PC-3 (cell line): ENCODE measurements at regions not wholly inside any gene's neighbourhood (a gene's known extent, or its start where the extent isn't known, plus 50 kb on each side); places are given as distances from the start of the nearest gene placed in this dataset.
A peak's percentile ranks its signal among the peaks of the same experiment; 100 is the strongest.

Source experiments
- ATAC-seq: fragments of 200-7000 bp; cut with Tn5 transposase; 2 replicates; pipeline ENCODE4 v1.9.1; 2020; ENCODE audit warnings: mild to moderate bottlenecking, moderate library complexity
- BruUV-seq: library from RNA; stranded (reverse); fragments of 400-500 nt; replicated peaks from 2 replicates; lab custom pipeline; 2021; lab: Mats Ljungman, UMichigan
- CTCF ChIA-PET: fragments of 300-600 bp; sonication (Branson Sonifier 250); formaldehyde crosslinking; loops from one replicate; lab custom pipeline; 2022; ENCODE audit warnings: antibody characterized with exemption; lab: Charles Lee
- POLR2A ChIA-PET: fragments of 300-600 bp; sonication (Branson Sonifier 250); formaldehyde crosslinking; loops from one replicate; lab custom pipeline; 2022; ENCODE audit warnings: antibody characterized with exemption; ENCODE audit not compliant: unreplicated experiment; lab: Charles Lee
- DNase-seq: peaks from one replicate; pipeline ENCODE4 v3.0.0-alpha.2; 2015
- H2AFZ ChIP-seq: fragments of 300-600 bp; sonication (generic); 2 replicates; pipeline ENCODE4 v1.6.0; 2016; ENCODE audit warnings: antibody characterized with exemption, low read length
- H3F3A ChIP-seq: fragments of 300-600 bp; sonication (generic); one replicate; pipeline ENCODE4 v1.6.0; 2017; ENCODE audit warnings: antibody characterized with exemption, low read length, control low read depth, mild to moderate bottlenecking; ENCODE audit not compliant: unreplicated experiment
- H3K27ac ChIP-seq: fragments of 300-600 bp; sonication (generic); 2 replicates; pipeline ENCODE4 v1.5.1; 2016; ENCODE audit warnings: mild to moderate bottlenecking, low read length
- H3K27me3 ChIP-seq: fragments of 300-600 bp; sonication (generic); 2 replicates; pipeline ENCODE4 v1.6.1; 2016; ENCODE audit warnings: low read length, mixed read lengths
- H3K36me3 ChIP-seq: fragments of 300-600 bp; sonication (generic); 2 replicates; pipeline ENCODE4 v1.6.1; 2016; ENCODE audit warnings: low read depth, mixed run types, low read length, mixed read lengths
- H3K4me1 ChIP-seq: fragments of 300-600 bp; sonication (generic); 2 replicates; pipeline ENCODE4 v1.5.1; 2016; ENCODE audit warnings: low read length; ENCODE audit not compliant: insufficient read depth
- H3K4me2 ChIP-seq: fragments of 300-600 bp; sonication (generic); 2 replicates; pipeline ENCODE4 v1.6.0; 2016; ENCODE audit warnings: low read length
- H3K4me3 ChIP-seq: fragments of 300-600 bp; sonication (generic); 2 replicates; pipeline ENCODE4 v1.5.1; 2016; ENCODE audit warnings: mild to moderate bottlenecking, low read length, mixed read lengths
- H3K79me2 ChIP-seq: fragments of 300-600 bp; sonication (generic); 2 replicates; pipeline ENCODE4 v1.6.1; 2017; ENCODE audit warnings: low read length, mixed read lengths
- H3K9ac ChIP-seq: fragments of 300-600 bp; sonication (generic); 2 replicates; pipeline ENCODE4 v1.6.0; 2016; ENCODE audit warnings: mild to moderate bottlenecking, low read length
- H3K9me2 ChIP-seq: fragments of 300-600 bp; sonication (generic); replicated peaks from 2 replicates; pipeline ENCODE4 v1.6.1; 2016; ENCODE audit warnings: mixed run types, low read length, mixed read lengths
- H3K9me3 ChIP-seq: fragments of 300-600 bp; sonication (generic); 2 replicates; pipeline ENCODE4 v1.6.1; 2016; ENCODE audit warnings: low read length, mixed read lengths
- H4K20me1 ChIP-seq: fragments of 300-600 bp; sonication (generic); 2 replicates; pipeline ENCODE4 v1.6.1; 2016; ENCODE audit warnings: low read length, mixed read lengths
- EZH2 ChIP-seq: fragments of 300-600 bp; sonication (generic); IDR thresholded peaks from one replicate; pipeline ENCODE4 v1.6.1; 2017; ENCODE audit warnings: antibody characterized with exemption, mild to moderate bottlenecking, low read length; ENCODE audit not compliant: unreplicated experiment
- EZH2phosphoT487 ChIP-seq: fragments of 300-600 bp; sonication (generic); IDR thresholded peaks from 2 replicates; pipeline ENCODE4 v1.6.1; 2018; ENCODE audit warnings: mild to moderate bottlenecking, antibody characterized with exemption, low read length, borderline replicate concordance
- intact Hi-C: fragments of 100-400 bp; cut with micrococcal nuclease; formaldehyde crosslinking; loops from 2 replicates; pipeline ENCODE4 v1.9.0; 2023
- TF ChIP-seq, protein P1 (sequence below): fragments of 300-600 bp; sonication (generic); conservative IDR thresholded peaks from 2 replicates; pipeline ENCODE4 v1.5.1; 2017; ENCODE audit warnings: antibody characterized with exemption, low read depth, mild to moderate bottlenecking, low read length

GRCh38 chr4:100083289-100083688 lies 107.0 kb downstream of the DDIT4L start:
- no peak overlapping the region for H3K4me2 ChIP-seq
- H3K27me3 ChIP-seq = no peaks in the 10 kb centered on the region
- intact Hi-C loops = no loop called here
- H3K9me3 ChIP-seq = no peaks in the 10 kb centered on the region
- peaks cover 21% of the 10 kb centered on the region for H3K4me1 ChIP-seq
- BruUV-seq = no TSS peak
- no peak overlapping the region for H2AFZ ChIP-seq
- no peak overlapping the region for H3K4me3 ChIP-seq
- DNase-seq (no peak), ATAC-seq (no peak)
- no peaks in the 10 kb centered on the region for H3K9me2 ChIP-seq
- H4K20me1 ChIP-seq = no peaks in the 10 kb centered on the region
- CTCF ChIA-PET = no interaction called here
- TF ChIP-seq, protein P1, sequence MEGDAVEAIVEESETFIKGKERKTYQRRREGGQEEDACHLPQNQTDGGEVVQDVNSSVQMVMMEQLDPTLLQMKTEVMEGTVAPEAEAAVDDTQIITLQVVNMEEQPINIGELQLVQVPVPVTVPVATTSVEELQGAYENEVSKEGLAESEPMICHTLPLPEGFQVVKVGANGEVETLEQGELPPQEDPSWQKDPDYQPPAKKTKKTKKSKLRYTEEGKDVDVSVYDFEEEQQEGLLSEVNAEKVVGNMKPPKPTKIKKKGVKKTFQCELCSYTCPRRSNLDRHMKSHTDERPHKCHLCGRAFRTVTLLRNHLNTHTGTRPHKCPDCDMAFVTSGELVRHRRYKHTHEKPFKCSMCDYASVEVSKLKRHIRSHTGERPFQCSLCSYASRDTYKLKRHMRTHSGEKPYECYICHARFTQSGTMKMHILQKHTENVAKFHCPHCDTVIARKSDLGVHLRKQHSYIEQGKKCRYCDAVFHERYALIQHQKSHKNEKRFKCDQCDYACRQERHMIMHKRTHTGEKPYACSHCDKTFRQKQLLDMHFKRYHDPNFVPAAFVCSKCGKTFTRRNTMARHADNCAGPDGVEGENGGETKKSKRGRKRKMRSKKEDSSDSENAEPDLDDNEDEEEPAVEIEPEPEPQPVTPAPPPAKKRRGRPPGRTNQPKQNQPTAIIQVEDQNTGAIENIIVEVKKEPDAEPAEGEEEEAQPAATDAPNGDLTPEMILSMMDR = no peak
- TF ChIP-seq EZH2 (no peak), EZH2phosphoT487 (no peak)
- no peak overlapping the region for H3K27ac ChIP-seq
- no peaks in the 10 kb centered on the region for H3F3A ChIP-seq
- POLR2A ChIA-PET = no interaction called here
- H3K36me3 ChIP-seq = no peaks in the 10 kb centered on the region
- no peaks in the 10 kb centered on the region for H3K79me2 ChIP-seq
- no peak overlapping the region for H3K9ac ChIP-seq

DNA sequence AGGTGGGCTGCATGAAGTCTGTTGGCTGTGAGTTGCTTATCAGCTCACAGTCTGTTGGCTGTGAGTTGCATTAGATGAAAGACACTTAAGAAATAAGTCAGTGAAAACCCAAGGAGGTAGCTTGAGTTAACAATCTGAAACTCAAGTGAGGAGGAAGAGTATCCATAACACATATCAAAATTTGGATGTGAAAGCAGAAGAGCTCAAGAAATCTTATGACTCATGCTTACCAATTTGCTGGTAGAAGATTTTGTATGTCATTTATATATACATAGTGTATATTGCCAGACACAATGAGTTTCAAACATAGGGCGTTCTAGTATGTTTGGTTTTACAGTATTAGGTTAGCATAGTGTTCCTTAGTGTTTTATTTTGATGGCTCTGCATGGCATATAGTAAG lies 107.4 kb downstream of the DDIT4L start:
- H3K9ac ChIP-seq = no peak overlapping the region
- CTCF ChIA-PET = no interaction called here

DNA sequence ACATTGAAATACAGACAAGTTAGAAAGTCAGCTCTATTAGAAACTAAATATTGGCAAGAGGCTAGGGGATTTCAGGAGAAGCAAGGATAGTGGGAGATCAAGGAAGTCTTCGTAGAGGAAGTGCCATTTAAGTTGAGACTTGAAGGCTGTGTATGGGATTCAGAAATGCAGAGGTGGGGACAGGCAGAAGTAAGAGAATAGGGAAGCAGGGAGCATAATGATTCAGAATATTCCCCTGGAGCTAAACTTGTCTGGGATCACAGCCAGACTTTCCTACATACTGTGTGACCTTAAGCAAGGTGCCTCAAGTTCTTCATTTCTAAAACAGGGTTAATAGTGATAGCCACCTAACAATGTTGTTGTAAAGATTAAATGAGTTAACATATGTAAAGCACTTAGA lies 108.8 kb downstream of the DDIT4L start:
- Histone ChIP-seq H3K36me3 (no peaks in the 10 kb centered on the region), H3K9me3 (no peaks in the 10 kb centered on the region), H3K9ac (no peak overlapping the region), H3F3A (no peaks in the 10 kb centered on the region), H4K20me1 (no peaks in the 10 kb centered on the region), H3K79me2 (no peaks in the 10 kb centered on the region), H3K27ac (no peak overlapping the region), H3K4me2 (no peak overlapping the region), H3K4me1 (peaks cover 15% of the 10 kb centered on the region), H3K27me3 (no peaks in the 10 kb centered on the region), H3K9me2 (no peaks in the 10 kb centered on the region), H3K4me3 (no peak overlapping the region), H2AFZ (no peak overlapping the region)
- ATAC-seq (no peak), DNase-seq (peak; percentile 55)
- ChIA-PET POLR2A (no interaction called here), CTCF (no interaction called here)
- no peak for TF ChIP-seq EZH2phosphoT487
- TF ChIP-seq, protein P1 = no peak
- no peak for TF ChIP-seq EZH2
- no TSS peak for BruUV-seq
- intact Hi-C loops = no loop called here

More for the DNA sequence above, 107.4 kb downstream of the DDIT4L start:
- POLR2A ChIA-PET = no interaction called here
- no TSS peak for BruUV-seq
- no peak for TF ChIP-seq EZH2phosphoT487
- no peak for TF ChIP-seq EZH2
- TF ChIP-seq, protein P1 = no peak
- intact Hi-C loops = no loop called here
- H3K9me3 ChIP-seq = no peaks in the 10 kb centered on the region
- H3K27ac ChIP-seq = no peak overlapping the region
- no peaks in the 10 kb centered on the region for H3K36me3 ChIP-seq
- H3K27me3 ChIP-seq = no peaks in the 10 kb centered on the region
- H4K20me1 ChIP-seq = no peaks in the 10 kb centered on the region
- no peaks in the 10 kb centered on the region for H3K79me2 ChIP-seq
- H3K4me1 ChIP-seq = peaks cover 20% of the 10 kb centered on the region
- no peak overlapping the region for H2AFZ ChIP-seq
- H3K9me2 ChIP-seq = no peaks in the 10 kb centered on the region
- no peak overlapping the region for H3K4me2 ChIP-seq
- H3K4me3 ChIP-seq = no peak overlapping the region
- ATAC-seq (no peak), DNase-seq (peak; percentile 13)
- H3F3A ChIP-seq = no peaks in the 10 kb centered on the region
